ENCODE measurements at regions not wholly inside any gene's neighbourhood (a gene's known extent, or its start where the extent isn't known, plus 50 kb on each side); places are given as distances from the start of the nearest gene placed in this dataset.
"Not testable (repeated sequence)": the region's sequence is repeated elsewhere in the genome, so short reads cannot be mapped to it uniquely, and the experiment has no call there.

- Histone ChIP-seq H3K4me3 (no peak overlapping the region), H3K9me3 (no peaks in the 10 kb centered on the region), H4K20me1 (no peaks in the 10 kb centered on the region), H3K27me3 (no peaks in the 10 kb centered on the region), H3K9ac (no peak overlapping the region), H3K4me2 (no peak overlapping the region), H3K27ac (no peak overlapping the region), H3K36me3 (no peaks in the 10 kb centered on the region), H3K4me1 (no peaks in the 10 kb centered on the region)
- TF ChIP-seq Cebpa-rat (IDR thresholded peaks at IDR 0.05), result no peak
These were observed 221.2 kb downstream of the PTGER3 start for GRCh38 chr1:70826428-70826827.

GRCh38 chr1:70827030-70827429 lies 220.6 kb downstream of the PTGER3 start:
- TF ChIP-seq Cebpa-rat (IDR thresholded peaks at IDR 0.05), result no peak
- Histone ChIP-seq H3K27me3 (no peaks in the 10 kb centered on the region), H3K9me3 (no peaks in the 10 kb centered on the region), H3K27ac (no peak overlapping the region), H3K4me1 (no peaks in the 10 kb centered on the region), H3K9ac (no peak overlapping the region), H3K4me3 (no peak overlapping the region), H3K4me2 (no peak overlapping the region), H4K20me1 (no peaks in the 10 kb centered on the region), H3K36me3 (no peaks in the 10 kb centered on the region)

- Histone ChIP-seq H3K4me1 (no peaks in the 10 kb centered on the region), H3K9me3 (no peaks in the 10 kb centered on the region), H3K9ac (no peak overlapping the region)
These were observed 219.4 kb downstream of the PTGER3 start for GRCh38 chr1:70828177-70828576.

GRCh38 chr1:70834365-70834764 lies 213.3 kb downstream of the PTGER3 start:
- not testable (repeated sequence) for H3K4me1 ChIP-seq, H4K20me1 ChIP-seq, H3K4me2 ChIP-seq, H3K9ac ChIP-seq, H3K27ac ChIP-seq, H3K27me3 ChIP-seq, H3K4me3 ChIP-seq, H3K36me3 ChIP-seq, H3K9me3 ChIP-seq

More at GRCh38 chr1:70828177-70828576, 219.4 kb downstream of the PTGER3 start:
- Histone ChIP-seq H3K36me3 (no peaks in the 10 kb centered on the region), H3K4me2 (no peak overlapping the region), H3K27ac (no peak overlapping the region), H3K27me3 (no peaks in the 10 kb centered on the region), H3K4me3 (no peak overlapping the region), H4K20me1 (no peaks in the 10 kb centered on the region)
- TF ChIP-seq Cebpa-rat (IDR thresholded peaks at IDR 0.05), result no peak

GRCh38 chr1:70836456-70836855 lies 211.2 kb downstream of the PTGER3 start:
- Histone ChIP-seq H3K9me3 (peaks cover 3% of the 10 kb centered on the region; the same call in 1 of the 2 replicates), H4K20me1 (no peaks in the 10 kb centered on the region), H3K4me3 (no peak overlapping the region), H3K27me3 (no peaks in the 10 kb centered on the region), H3K27ac (no peak overlapping the region), H3K4me2 (no peak overlapping the region), H3K9ac (no peak overlapping the region), H3K36me3 (no peaks in the 10 kb centered on the region), H3K4me1 (no peaks in the 10 kb centered on the region)
- TF ChIP-seq Cebpa-rat (IDR thresholded peaks at IDR 0.05), result no peak

GRCh38 chr1:70840260-70840953 lies 207.2 kb downstream of the PTGER3 start:
- H3K4me1 ChIP-seq, result no peaks in the 10 kb centered on the region
- TF ChIP-seq Cebpa-rat (IDR thresholded peaks at IDR 0.05), result no peak
- H3K27ac ChIP-seq, result no peak overlapping the region
- H3K9me3 ChIP-seq, result no peaks in the 10 kb centered on the region
- H3K9ac ChIP-seq, result no peak overlapping the region
- H3K4me3 ChIP-seq, result no peak overlapping the region
- H3K36me3 ChIP-seq, result no peaks in the 10 kb centered on the region
- H4K20me1 ChIP-seq, result no peaks in the 10 kb centered on the region
- H3K4me2 ChIP-seq, result no peak overlapping the region
- H3K27me3 ChIP-seq, result no peaks in the 10 kb centered on the region

GRCh38 chr1:70842562-70842961 lies 205.1 kb downstream of the PTGER3 start:
- no peak overlapping the region for H3K9ac ChIP-seq
- TF ChIP-seq Cebpa-rat (IDR thresholded peaks at IDR 0.05), result no peak
- no peaks in the 10 kb centered on the region for H3K9me3 ChIP-seq
- H3K36me3 ChIP-seq, result no peaks in the 10 kb centered on the region
- H3K4me1 ChIP-seq, result no peaks in the 10 kb centered on the region
- H3K4me2 ChIP-seq, result no peak overlapping the region
- H4K20me1 ChIP-seq, result no peaks in the 10 kb centered on the region
- no peak overlapping the region for H3K27ac ChIP-seq
- no peaks in the 10 kb centered on the region for H3K27me3 ChIP-seq
- no peak overlapping the region for H3K4me3 ChIP-seq

- TF ChIP-seq Cebpa-rat (IDR thresholded peaks at IDR 0.05), result no peak
These were observed 204.2 kb downstream of the PTGER3 start for GRCh38 chr1:70843452-70843851.

GRCh38 chr1:70847013-70847412 lies 200.6 kb downstream of the PTGER3 start:
- Histone ChIP-seq H3K4me3 (no peak overlapping the region), H3K27me3 (no peaks in the 10 kb centered on the region), H3K9ac (no peak overlapping the region), H3K27ac (no peak overlapping the region), H4K20me1 (no peaks in the 10 kb centered on the region), H3K9me3 (no peaks in the 10 kb centered on the region), H3K4me1 (no peaks in the 10 kb centered on the region), H3K4me2 (no peak overlapping the region), H3K36me3 (no peaks in the 10 kb centered on the region)
- no peak for TF ChIP-seq Cebpa-rat (IDR thresholded peaks at IDR 0.05)

More at GRCh38 chr1:70843452-70843851, 204.2 kb downstream of the PTGER3 start:
- H3K27ac ChIP-seq, result no peak overlapping the region
- no peaks in the 10 kb centered on the region for H4K20me1 ChIP-seq
- no peaks in the 10 kb centered on the region for H3K9me3 ChIP-seq
- no peaks in the 10 kb centered on the region for H3K4me1 ChIP-seq
- H3K36me3 ChIP-seq, result no peaks in the 10 kb centered on the region
- no peaks in the 10 kb centered on the region for H3K27me3 ChIP-seq
- H3K4me3 ChIP-seq, result no peak overlapping the region
- H3K9ac ChIP-seq, result no peak overlapping the region
- no peak overlapping the region for H3K4me2 ChIP-seq

- H3K27me3 ChIP-seq, result no peaks in the 10 kb centered on the region
- no peak for TF ChIP-seq Cebpa-rat (IDR thresholded peaks at IDR 0.05)
These were observed 192.4 kb downstream of the PTGER3 start for GRCh38 chr1:70855203-70855602.

GRCh38 chr1:70856201-70856600 lies 191.4 kb downstream of the PTGER3 start:
- no peak overlapping the region for H3K4me2 ChIP-seq
- H3K27ac ChIP-seq, result no peak overlapping the region
- no peaks in the 10 kb centered on the region for H3K9me3 ChIP-seq
- no peaks in the 10 kb centered on the region for H3K4me1 ChIP-seq
- H3K4me3 ChIP-seq, result no peak overlapping the region
- no peaks in the 10 kb centered on the region for H3K27me3 ChIP-seq
- H3K9ac ChIP-seq, result no peak overlapping the region
- TF ChIP-seq Cebpa-rat (IDR thresholded peaks at IDR 0.05), result no peak
- H4K20me1 ChIP-seq, result no peaks in the 10 kb centered on the region
- H3K36me3 ChIP-seq, result no peaks in the 10 kb centered on the region

More at GRCh38 chr1:70855203-70855602, 192.4 kb downstream of the PTGER3 start:
- H3K4me1 ChIP-seq, result no peaks in the 10 kb centered on the region
- no peak overlapping the region for H3K27ac ChIP-seq
- no peak overlapping the region for H3K9ac ChIP-seq
- no peak overlapping the region for H3K4me2 ChIP-seq
- no peaks in the 10 kb centered on the region for H4K20me1 ChIP-seq
- no peak overlapping the region for H3K4me3 ChIP-seq
- no peaks in the 10 kb centered on the region for H3K9me3 ChIP-seq
- no peaks in the 10 kb centered on the region for H3K36me3 ChIP-seq

Measured in BLaER1 (cell line).